NCI-H2171 treated with DMSO at 0.1 percent for 48 hours (cell line): ENCODE measurements at regions not wholly inside any gene's neighbourhood (a gene's known extent, or its start where the extent isn't known, plus 50 kb on each side); places are given as distances from the start of the nearest gene placed in this dataset.

Experiments used
- DNase-seq: peaks from one replicate; lab custom pipeline; 2025; lab: John Stamatoyannopoulos, UW

DNA sequence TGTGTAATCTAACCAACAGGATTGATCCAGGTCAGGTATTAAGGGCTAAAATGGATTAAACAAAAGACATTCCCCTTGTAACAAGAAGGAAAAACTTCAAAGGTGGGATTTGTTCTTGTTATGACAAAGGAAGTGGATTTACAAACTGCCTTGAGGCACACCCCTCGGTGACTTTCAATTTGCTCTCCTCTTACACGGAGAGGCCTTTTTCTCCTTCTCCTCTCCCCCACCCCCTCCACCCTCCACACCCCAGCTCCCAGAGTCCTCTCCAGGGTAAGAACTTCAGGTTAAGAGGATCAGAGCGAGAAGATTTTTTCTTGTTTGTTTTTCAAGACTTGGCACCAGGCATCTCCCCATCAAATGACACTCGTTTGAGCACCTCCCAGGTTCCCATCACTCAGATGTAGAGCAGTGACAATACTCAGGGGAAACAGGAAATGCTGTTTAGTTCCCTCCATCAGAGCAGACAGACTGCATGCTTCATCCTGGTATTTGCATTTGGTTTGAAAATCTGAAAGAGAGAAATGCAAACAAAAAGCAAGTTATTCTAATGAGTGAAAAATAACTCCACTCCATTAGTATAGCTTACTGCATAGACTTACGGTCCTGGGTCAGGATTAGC lies 77.6 kb upstream of the TMEM260 start:
- no peak for DNase-seq

DNA sequence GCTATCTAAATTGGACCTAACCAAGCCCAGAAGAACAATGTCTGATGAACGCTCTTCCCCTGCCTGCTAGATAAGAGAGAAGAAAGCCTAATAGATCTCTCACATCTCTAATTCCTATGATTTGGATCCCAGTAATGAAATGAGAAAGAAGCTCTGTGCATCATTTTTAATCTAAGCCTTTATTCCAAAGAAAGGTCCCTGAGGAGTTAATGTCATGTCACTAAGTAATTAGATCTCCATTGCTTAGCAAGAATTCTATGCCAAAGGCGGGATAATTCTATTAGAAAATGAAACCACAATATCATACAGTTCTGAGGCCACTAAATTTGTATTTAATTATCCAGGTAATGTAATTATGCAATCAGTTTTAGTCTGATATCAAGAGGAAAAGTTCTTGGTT lies 74.2 kb upstream of the TMEM260 start:
- DNase-seq: no peak

- no peak for DNase-seq
These were observed 67.1 kb upstream of the TMEM260 start for GRCh38 chr14:56512521-56512920.

DNA sequence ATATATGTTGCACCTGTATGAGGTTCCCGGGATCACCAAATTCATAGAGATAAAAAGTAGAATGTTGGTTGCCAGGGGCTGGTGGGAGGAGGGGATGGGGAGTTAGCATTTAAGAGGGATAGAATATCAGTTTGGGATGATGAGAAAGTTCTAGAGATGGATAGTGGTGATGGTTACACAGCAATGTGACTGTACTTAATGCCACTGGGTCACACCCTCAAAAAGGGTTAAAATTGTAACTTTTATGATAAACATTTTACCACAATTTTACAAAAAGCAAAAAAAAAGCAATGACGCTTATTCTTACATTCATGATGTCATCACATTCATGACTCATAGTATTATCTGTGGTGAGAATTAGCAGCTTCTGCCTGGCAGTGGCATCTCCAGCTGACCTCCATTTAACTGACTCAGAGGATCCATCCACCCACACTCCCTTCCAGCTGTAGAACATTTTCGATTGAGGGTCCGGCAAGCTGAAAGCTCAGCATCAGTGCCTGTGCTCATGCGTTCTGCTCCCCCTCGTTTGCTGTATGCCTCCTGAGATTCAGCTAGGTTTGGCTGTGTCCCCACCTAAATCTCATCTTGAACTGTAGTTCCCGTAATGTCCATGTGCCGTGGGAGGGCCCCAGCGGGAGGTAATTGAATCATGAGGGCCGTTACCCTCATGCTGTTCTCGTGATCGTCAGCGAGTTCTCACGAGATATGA lies 64.8 kb upstream of the TMEM260 start:
- no peak for DNase-seq

DNA sequence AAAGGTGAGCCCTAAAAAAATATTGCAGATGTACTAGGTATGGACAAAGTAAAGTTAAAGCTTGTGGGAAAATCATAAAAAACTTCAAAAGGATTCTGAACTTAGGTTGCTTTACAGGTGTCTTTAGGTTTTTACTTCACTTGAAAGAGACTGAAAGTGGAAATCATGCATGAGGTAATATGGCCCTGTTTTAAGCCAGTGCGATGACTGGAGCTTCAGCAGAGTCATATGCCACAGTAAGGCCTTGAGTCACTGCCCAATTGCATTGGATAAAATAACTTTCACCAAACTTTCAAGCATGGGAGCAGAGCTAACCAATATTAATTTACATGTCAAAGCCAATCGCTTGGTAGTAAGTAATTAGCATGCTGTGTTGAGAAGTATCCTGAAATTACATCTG lies 63.9 kb upstream of the TMEM260 start:
- no peak for DNase-seq

DNA sequence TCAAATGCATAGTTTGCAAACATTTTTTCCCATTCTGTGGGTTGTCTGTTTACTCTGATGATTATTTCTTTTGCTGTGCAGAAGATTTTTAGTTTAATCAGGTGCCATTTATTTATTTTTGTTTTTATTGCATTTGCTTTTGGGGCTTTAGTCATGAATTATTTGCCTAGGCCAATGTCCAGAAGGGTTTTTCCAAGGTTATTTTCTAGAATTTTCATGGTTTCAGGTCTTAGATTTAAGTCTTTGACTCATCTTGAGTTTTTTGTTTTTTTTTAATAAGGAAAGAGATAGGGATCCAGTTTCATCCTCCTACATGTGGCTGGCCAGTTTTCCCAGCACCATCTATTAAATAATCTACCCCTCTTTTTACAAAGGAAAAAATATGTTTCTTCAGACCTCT lies 57.2 kb upstream of the TMEM260 start:
- DNase-seq: no peak

DNA sequence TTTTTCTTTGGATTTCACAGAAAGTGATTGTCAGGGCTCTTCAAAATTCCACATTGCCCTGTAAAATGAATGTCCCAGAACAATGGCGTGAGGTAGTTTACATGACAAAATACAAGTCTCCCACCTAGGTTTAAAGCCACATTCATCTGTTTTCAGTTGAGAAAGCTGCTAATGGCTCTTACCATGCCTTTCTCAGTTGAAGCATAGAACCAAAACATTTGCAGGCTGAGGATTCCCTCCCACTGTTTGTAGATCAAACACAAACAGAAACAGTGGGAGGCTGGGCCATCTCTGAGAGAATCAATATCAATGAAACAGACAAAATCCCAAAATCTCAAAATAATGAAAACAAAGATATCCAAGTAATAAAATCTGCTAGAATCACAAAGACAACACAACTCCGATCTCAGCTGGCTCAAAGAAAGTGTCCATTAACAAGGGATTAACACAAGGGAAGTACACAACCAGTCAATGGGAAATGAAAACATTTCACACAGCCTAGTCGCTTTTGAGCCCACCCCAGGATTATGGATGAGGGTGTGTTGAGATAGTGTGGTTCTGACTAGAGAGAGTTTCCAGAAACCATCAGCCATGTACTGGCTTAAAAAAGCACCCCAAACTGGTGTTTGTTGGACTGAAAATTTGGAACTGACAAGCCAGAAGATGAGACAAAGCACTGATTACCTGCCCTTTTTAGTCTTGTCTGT lies 54.5 kb upstream of the TMEM260 start:
- DNase-seq: no peak

DNA sequence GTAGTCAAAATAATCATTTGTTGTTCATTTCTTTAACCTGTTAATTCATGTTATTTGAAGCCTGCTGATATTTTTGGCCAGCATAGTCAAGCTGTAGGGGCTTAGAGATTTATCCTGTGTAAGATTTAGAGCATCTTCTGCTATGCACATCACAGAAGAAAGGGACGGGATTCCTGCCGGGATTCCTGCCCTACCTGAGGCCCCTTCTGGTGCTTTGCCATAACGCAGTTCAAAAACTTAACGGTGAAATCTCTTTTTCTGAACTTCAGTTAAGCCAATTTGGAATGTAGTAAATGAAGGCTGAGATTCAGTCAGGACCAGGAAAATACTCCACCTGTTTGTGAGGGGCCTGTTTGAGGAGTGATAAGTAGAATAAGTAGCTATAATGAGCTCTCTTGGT lies 50.7 kb upstream of the TMEM260 start:
- no peak for DNase-seq
